ENCODE measurements at regions not wholly inside any gene's neighbourhood (a gene's known extent, or its start where the extent isn't known, plus 50 kb on each side); places are given as distances from the start of the nearest gene placed in this dataset.
"Not testable (repeated sequence)": the region's sequence is repeated elsewhere in the genome, so short reads cannot be mapped to it uniquely, and the experiment has no call there.

DNA sequence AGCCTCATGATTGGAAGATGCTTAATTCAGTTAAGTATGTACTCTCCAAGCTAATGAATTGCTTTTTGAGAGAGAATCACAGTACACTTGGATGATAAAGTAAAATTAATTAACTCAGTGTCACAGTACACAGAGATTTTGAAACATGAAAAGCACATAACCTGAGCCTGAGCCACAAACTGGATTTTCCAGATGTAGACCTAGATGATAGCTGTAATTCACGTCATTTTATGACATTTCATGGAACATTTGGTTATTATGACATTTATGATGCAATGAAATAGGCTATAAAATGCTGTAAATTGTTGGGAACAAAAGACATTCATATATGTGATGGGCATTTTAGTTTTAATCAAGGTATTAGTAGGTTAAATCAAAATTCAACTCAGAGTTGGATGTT lies 983.7 kb downstream of the STPG2 start:
- DNase-seq (ENCODE audit: low read depth) = no peak

DNA sequence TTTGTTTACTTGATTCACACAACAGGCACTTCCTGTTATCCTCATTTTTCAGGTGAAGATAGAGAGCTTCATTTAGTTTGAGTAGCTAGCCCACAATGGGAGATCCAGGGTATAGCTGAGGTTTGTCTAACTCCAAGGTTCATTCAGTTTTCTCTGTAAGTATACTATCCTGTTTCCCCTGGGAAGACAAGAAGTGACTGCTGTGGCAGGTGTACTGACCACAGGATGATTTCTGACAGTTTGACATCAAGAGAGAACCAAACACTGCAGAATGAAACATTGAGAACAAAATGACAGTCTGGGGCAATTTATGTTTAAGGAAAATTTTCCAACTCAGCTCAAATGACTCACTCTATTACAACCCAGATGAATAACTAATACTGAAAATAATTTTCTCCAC lies 958.0 kb downstream of the STPG2 start:
- peak; percentile 31 for DNase-seq (ENCODE audit: low read depth)

DNA sequence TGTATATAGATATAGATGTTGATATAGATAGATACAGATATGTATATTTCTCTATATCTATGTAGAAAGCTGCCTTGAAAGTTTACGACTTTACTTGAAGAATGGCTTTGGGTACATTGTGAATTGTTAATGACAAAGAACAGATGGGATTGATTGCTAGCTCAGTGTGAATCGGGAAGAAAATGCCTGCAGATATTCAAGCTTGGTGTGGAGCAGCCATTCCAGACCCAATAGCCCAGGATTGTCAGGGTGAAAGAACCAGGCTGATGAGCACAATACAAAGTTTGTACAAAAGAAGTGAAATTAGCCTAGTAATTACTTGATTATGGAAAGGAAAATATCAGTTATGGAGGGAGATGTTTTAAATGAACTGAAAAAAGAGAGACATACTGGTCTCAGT lies 946.2 kb downstream of the STPG2 start:
- no peak for DNase-seq (ENCODE audit: low read depth)

DNA sequence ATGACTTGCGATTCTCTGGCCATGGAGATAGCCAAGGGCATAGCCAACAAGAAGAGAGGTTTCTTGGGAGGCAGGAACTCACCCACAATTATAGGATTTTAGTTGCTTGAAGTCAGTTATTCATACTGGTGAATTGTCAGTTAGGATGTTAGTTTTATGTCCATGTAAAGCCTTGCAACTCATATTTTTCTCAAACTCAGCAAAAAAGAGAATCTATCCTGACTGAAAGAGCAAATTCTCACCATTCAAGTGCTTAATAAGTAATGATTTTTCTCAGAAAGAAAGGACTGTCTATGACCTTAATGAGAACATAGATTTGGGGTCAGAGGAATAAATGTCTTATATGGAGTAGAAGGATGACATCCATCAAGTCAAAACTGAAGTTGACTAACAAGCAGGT lies 934.5 kb downstream of the STPG2 start:
- no peak for DNase-seq (ENCODE audit: low read depth)

DNA sequence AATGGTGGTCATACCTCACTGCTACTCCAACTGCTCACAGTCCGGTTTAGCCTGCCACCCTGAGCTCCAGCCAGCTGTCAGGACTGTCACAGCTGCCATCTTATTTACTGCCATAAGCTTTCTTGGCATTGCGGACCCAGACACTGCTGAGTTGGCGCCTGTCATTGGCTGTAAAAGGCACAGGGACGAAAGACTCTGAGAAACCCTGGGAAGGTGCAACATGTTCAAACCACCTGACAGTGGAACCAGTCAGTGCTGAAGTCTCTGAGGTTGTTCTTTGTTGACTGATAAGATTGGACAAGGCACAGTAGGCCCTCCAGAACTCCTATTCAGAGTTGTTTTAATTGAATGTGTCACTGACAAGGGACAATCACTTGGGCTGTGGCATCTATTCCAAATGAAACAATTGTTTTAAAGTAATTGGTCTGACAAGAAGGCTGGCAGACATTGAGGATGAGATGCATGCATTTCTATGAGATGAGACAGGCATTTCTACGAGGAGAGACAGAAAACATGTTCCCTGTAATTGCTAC lies 927.8 kb downstream of the STPG2 start:
- DNase-seq (ENCODE audit: low read depth) = no peak

DNA sequence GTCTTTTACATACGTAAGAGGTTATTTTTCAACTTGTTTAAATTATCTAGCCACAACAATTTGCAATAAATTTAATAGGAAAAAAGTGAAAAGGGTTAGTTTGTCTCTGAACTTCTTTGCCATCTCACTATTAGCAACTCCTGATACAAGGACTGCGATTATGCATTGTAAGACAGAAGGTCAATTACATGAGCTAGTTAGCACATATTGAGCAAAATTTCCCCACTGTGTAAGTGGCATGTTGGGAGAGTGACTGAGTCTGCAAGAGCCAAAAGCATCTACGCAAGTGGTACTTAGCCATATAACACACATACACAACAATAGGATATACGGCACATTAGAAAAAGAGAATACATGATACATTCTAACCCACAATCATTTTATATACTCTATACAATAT lies 927.2 kb downstream of the STPG2 start:
- DNase-seq (ENCODE audit: low read depth) = no peak

DNA sequence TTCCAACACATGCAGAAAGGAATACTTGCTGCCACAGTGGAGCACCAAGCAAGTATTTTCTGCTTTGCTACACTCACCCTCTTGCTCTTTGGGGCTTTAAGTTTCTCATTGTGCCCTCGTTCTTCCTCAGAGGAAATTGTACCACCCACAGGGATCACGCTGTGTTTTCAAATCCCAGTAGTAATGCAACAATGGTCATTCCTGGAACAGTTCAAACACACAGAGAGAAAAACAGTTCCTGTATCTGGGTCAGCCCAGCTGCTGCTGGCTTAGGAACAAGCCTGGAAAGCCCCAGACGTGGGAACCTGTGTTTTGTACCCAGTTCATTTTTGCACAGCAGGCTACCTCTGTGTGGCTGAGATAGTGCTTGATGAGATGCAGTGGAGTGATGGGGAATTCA lies 907.8 kb downstream of the STPG2 start:
- DNase-seq (ENCODE audit: low read depth) = no peak

DNA sequence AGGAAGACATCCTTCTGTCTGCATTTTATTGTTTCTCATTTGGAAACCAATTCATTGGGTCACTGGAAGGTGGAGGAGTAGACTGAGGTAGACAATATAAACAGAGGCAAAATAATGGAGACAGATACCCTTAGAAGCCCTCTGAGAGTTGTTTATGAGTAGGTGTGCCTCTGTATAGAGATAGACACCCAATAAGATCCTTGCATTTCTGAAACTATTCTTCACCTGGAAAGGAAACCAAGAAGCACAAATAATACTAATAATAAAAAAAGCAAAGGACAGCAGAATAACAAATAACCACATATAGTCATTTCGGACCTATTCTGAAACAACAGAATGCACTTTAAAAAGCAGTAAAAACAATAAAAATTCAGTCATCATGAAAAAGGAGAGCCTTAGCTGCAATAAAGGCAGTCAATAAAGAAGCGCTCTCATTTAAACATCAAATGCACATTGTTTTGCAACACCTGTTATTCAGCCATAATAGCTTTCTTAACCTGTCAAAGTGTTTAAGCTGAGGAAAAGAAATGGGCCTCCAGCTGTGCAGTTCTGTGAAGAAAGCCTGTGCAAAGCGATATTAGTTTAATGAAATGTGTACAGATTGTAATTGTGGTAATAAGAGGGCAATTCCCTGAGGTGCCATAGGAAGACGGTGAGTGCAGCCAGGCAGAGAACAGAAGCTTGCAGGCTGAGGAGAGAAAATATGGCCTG lies 904.2 kb downstream of the STPG2 start:
- no peak for DNase-seq (ENCODE audit: low read depth)

DNA sequence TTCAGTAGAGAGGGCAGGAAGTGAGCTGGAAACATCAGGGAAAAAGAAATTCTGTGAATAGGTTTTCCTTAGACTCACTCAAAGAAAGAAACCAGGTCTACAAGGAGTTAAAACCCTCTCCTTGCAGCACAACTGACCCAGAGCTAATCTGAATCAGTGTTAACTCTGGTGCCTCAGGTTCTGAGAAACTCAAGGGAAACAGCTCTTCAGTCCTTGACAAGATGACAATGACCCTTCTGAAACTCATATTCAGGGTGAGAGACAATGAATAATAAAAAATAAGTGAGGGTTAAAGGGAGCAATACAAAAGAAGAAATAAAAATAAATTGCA lies 903.6 kb downstream of the STPG2 start:
- DNase-seq (ENCODE audit: low read depth) = no peak

DNA sequence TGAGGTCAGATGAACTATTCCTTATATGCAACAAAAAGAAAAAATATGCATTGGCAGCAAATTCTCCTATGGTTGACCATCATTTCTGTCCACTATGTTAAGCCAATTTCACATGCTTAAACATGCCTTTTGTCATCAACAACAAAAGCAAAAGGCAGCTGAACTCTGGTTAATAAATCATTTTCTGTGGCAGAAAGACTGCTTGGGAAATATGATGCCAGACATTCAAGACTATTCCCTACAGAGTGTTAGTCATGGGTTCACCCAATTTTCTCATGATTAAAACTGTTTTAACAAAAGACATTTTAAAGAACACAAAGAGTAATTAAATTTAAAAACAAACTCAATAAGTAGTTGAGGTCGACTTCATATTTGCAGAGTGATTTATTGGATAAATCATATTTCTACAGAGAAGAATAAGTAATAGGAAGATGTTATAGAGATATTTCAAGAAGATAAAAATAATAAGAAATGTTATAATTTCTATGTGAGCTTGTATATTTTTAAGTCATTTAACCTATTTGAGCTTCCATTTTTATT lies 890.6 kb downstream of the STPG2 start:
- peak; percentile 49 for DNase-seq (ENCODE audit: low read depth)

DNA sequence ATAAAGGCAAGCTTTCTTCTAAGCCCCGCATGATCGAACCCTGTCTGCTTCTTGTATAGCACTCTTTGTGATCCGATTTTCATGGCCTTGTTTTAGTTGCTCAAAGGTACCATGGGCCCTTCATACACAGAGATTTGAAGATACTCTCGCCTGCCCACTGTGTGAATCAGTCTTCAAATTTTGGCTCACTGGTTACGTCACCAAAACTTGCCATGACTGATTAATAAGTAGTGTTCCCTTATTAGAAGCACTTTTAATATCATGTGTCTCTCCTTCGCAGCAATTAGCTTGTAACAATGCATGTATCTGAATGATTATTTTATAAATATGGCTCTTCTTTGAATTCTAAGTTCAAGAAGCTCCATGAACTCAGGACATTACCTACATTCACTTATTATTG lies 880.5 kb downstream of the STPG2 start:
- DNase-seq (ENCODE audit: low read depth) = no peak

DNA sequence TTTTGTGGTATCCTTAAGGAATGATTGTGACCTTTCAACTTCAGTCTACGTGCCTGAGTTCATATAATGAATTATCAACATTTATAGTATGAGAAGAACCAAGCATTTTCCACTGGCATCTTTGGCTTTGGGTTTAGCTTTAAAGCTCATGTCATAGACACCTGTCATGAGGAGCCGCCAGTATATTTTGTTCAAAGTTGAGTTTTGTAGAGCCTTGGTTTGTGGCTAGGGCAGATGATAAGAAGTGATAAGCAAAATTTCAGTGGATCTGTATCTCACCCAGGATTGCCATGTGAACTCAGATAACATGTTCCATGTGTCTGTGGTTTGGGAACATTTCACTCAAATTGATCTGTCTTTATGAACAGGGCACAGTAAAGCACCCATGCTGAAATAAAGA lies 873.2 kb downstream of the STPG2 start:
- no peak for DNase-seq (ENCODE audit: low read depth)

DNA sequence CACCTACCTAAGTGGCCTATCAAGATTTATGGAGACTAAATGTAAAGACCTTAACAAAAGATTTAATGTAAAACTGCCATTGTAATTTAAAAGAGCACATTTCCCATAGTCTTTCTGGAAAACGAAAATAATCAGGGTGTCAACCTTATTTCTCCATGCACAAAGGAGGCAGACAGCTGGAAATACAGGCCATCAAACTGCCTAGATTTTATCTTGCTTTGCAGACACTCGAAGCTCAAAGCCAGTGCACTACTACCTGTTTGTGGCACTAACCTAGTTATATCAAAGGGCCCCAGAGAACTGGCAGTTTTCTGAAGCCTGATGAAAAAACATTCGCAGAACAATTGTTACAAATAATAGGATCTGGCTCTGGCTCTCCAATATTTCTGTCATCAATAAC lies 863.9 kb downstream of the STPG2 start:
- no peak for DNase-seq (ENCODE audit: low read depth)

DNA sequence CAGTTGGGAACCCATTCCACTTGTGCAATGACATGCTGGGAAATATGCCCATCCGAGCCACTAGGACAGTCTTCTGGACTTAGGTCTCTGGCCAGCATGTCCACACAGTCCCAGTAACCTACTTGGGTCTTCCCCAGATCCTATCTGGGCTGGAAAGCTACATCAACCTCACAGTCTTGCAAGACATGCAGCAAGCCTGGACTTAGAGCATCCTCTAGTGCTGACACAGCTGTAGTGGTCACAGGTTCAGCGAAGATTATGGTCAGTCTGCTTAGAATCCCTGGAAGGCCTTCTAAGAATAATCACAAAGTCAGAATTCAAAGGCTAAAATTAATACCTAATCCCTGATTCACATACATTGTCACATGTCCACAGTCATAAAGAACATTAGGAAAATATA lies 842.7 kb downstream of the STPG2 start:
- no peak for DNase-seq (ENCODE audit: low read depth)

DNA sequence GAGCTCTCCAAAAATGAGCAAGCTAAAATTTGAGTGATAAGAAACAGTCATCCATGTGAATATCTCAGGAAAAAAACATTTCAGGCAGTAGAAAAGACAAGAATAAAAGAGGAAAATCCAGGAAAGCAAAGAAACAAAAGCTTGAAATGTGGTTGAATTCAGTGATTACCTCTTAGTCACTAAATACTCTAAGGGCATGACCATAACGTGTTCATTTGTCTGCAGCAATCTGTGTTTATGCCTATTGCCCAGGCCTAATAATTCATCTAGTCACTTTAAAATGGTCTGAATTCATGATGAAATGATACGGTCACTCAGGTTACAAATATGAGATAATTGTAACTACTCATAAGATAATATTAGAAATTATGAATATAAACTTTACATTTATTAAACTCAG lies 837.9 kb downstream of the STPG2 start:
- no peak for DNase-seq (ENCODE audit: low read depth)

DNA sequence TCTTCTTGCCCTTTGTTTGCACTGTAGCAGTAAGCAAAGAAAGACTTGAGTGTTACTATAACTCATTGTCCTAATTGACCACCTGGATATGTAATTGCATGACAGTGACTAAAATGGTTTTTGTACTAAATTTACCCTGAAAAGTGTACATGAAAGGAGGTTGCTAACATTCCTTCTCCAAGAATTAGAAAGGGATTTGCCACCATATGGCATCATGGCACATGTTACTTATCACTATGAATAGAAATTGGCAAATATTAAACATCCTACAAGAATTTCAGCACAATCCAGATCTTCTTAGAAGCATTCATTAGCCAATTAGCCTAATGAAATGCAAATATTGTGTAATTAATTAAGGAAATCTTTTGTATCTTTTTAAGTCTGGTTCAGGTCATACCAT lies 834.2 kb downstream of the STPG2 start:
- no peak for DNase-seq (ENCODE audit: low read depth)

DNA sequence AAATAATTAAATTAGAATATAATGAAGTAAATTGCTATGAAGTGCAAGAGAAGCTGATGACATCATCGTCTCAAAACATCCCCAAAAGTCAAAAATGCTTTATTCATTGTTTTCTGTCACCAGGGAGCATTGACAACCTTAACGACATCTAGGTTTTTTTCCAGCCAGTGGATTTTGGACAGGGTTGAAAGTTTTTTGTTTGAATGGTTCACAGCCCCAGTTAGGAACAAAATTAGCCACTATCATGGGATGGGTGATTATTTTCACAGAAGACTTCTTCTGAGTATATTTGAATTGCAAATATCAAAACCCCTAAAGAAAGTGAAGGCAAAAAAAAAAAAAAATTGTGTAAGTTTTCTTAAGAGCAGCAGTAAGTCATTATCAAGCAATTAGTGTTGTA lies 826.1 kb downstream of the STPG2 start:
- DNase-seq (ENCODE audit: low read depth) = no peak

DNA sequence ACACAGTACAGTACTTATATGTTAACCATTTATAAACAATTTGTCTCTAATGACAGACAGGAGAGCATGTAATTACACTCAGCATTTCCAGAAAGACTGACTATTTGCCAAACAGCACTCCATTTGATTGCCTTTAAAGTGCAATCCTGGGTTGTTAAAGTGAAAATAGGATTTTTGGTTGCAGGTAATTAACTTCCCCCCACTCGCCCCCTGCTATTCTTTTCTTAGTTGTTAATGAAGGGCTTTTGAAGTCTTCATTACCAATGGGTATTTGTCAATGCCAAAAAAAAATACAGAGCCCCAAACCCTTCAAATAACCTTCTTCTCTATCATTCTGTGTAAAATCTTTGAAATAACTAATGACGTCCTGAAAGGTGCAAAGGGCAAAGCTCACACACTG lies 825.6 kb downstream of the STPG2 start:
- DNase-seq (ENCODE audit: low read depth) = no peak

DNA sequence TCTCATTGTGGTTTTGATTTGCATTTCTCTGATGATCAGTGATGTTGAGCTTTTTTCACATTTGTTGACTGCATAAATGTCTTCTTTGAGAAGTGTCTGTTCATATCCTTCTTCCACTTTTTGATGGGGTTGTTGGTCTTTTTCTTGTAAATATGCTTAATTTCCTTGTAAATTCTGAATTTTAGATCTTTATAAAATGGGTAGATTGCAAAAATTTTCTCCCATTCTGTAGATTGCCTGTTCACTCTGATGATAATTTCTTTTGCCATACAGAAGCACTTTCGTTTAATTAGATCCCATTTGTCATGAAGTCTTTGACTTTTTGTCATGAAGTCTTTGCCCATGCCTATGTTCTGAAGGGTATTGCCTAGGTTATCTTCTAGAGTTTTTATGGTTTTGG lies 817.5 kb downstream of the STPG2 start:
- DNase-seq (ENCODE audit: low read depth) = not testable (repeated sequence)

DNA sequence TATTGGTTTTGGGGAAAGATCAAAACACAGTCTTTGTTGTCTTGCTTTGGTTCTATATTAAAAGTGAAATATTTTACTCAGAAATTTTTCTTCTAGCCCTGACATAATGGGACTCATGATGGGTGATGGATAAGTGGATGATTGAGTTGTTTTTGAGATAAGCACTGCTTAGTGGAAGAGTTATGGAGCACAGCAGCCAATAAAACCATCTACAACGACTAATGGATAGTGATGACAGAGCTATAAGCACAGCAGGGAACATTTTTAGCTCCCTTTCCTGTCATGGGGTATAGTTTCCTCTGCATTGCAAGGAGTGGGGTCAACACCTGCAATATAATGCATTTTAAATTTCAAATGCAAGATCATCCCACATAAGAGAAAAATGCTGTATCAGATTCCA lies 812.4 kb downstream of the STPG2 start:
- no peak for DNase-seq (ENCODE audit: low read depth)

DNA sequence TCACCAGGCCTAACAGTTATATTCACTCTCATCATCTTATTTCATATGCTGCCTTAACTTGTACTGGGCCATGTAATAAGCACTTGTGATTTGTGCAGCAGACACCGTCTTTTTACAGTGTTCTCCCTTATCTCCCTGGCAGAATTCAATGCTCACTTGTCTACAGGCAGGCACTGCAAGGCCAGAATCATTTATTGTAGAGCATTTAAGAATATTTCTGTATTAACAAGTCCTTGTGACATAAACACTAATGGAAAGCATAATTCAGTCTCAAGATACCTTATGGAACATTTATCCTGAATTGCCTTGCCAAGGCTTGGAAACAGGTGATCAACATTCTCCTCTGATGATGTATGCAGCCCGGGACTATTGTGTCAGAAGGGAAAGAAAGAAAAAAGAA lies 808.9 kb downstream of the STPG2 start:
- DNase-seq (ENCODE audit: low read depth) = no peak

DNA sequence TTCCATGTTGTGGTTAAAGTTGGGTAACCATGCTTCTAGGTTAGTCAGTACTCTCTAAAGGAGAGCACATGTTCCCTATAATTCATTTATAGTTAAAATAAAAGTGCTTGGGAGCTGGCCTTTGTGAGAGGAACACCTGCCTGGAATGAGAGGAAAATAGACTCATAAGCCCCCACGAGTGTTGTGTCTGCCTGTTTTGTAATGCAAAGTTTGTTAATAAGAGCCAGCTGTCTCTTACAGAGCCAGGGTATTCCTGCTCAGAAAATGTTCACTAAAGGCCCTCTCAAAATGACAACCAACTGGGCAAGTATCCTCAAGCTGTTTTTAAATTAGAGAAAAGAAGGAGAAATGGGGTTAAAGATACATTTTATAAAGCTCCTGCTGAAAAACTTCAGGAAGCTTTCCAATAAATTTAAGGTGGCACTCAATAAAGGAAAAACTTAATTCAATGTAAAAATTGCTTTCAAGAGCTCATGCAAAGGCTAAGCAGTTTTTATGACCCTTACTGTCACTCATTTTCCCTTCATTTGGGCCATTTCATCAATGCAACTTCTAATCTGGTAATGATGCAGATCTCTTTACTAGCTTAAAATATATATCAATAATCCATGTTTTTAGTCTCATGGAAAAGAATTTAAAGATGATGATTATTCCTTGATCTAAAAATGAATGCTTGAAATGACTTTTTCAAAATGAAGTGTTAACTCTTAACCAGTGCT lies 793.6 kb downstream of the STPG2 start:
- DNase-seq (ENCODE audit: low read depth) = no peak

DNA sequence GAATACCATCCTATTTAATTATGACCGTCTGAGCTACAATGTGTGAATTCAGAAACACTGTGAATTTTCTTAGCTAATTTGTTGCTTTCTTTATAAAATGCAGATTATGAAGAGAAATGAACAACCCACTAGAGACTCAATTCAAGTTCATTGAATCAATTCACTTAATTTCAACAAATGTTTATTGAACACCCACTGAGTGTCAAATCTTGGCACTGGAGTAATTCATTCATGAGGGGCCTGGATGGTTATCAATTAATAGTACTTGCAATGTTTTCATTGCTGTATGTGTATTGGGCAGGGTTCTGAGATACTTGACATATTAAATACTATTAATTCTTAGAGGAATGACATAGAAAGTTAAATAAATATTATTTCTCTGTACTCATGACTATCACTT lies 789.4 kb downstream of the STPG2 start:
- no peak for DNase-seq (ENCODE audit: low read depth)

Data from LHCN-M2 (cell line).